DMS79 treated with DMSO at 0.1 percent for 48 hours (cell line): ENCODE measurements at regions not wholly inside any gene's neighbourhood (a gene's known extent, or its start where the extent isn't known, plus 50 kb on each side); places are given as distances from the start of the nearest gene placed in this dataset.

ENCODE experiments used
- DNase-seq: peaks from one replicate; lab custom pipeline; 2025; lab: John Stamatoyannopoulos, UW

GRCh38 chr12:24557738-24558137 lies 391.2 kb downstream of the BCAT1 start:
- DNase-seq = no peak

GRCh38 chr12:24555730-24556129 lies 393.2 kb downstream of the BCAT1 start:
- no peak for DNase-seq

GRCh38 chr12:24554612-24555295 lies 394.1 kb downstream of the BCAT1 start:
- DNase-seq = no peak

GRCh38 chr12:24553259-24553658 lies 395.6 kb downstream of the BCAT1 start:
- DNase-seq = no peak

GRCh38 chr12:24551163-24551786 lies 397.6 kb downstream of the BCAT1 start:
- no peak for DNase-seq

GRCh38 chr12:24550609-24551008 lies 398.3 kb downstream of the BCAT1 start:
- no peak for DNase-seq

- DNase-seq = no peak
Observed at GRCh38 chr12:24546661-24547060, 402.2 kb downstream of the BCAT1 start.

- DNase-seq = no peak
Observed at GRCh38 chr12:24546084-24546483, 402.8 kb downstream of the BCAT1 start.

GRCh38 chr12:24544368-24544767 lies 404.5 kb downstream of the BCAT1 start:
- no peak for DNase-seq

GRCh38 chr12:24541193-24541871 lies 407.6 kb downstream of the BCAT1 start:
- DNase-seq = no peak

- DNase-seq = no peak
Observed at GRCh38 chr12:24539646-24540045, 409.3 kb downstream of the BCAT1 start.

- no peak for DNase-seq
Observed at GRCh38 chr12:24537083-24537860, 411.6 kb downstream of the BCAT1 start.

GRCh38 chr12:24535334-24536069 lies 413.4 kb downstream of the BCAT1 start:
- DNase-seq = no peak

GRCh38 chr12:24534622-24535021 lies 414.3 kb downstream of the BCAT1 start:
- DNase-seq = no peak

GRCh38 chr12:24533716-24534352 lies 415.1 kb downstream of the BCAT1 start:
- no peak for DNase-seq

GRCh38 chr12:24530689-24531088 lies 418.2 kb downstream of the BCAT1 start:
- no peak for DNase-seq

- no peak for DNase-seq
Observed at GRCh38 chr12:24527102-24527501, 421.8 kb downstream of the BCAT1 start.

GRCh38 chr12:24522736-24523135 lies 426.2 kb downstream of the BCAT1 start:
- no peak for DNase-seq

GRCh38 chr12:24519759-24520158 lies 429.1 kb downstream of the BCAT1 start:
- DNase-seq = no peak

- DNase-seq = no peak
Observed at GRCh38 chr12:24517000-24517399, 431.9 kb downstream of the BCAT1 start.

- no peak for DNase-seq
Observed at GRCh38 chr12:24510581-24511125, 438.2 kb downstream of the BCAT1 start.
